Astrocyte (in vitro differentiated cells and primary cell): ENCODE measurements at regions not wholly inside any gene's neighbourhood (a gene's known extent, or its start where the extent isn't known, plus 50 kb on each side); places are given as distances from the start of the nearest gene placed in this dataset.

Experiments used
- DNase-seq: peaks from one replicate; pipeline ENCODE4 v3.0.0-alpha.2; 2010; ENCODE audit warnings: low read depth
- FAIRE-seq: peaks from 2 replicates; lab custom pipeline; 2011; peaks lifted over from hg19 to GRCh38; lab: Jason Lieb, UNC
- H2AFZ ChIP-seq: 2 replicates; pipeline ENCODE4 v1.6.0; 2012; ENCODE audit warnings: low read depth, low read length, inconsistent platforms
- H3K27ac ChIP-seq: 2 replicates; pipeline ENCODE4 v1.5.1; 2011; ENCODE audit warnings: low read depth, low read length, inconsistent platforms
- H3K27me3 ChIP-seq: 2 replicates; pipeline ENCODE4 v1.6.0; 2011; ENCODE audit warnings: low read length, inconsistent platforms; ENCODE audit not compliant: insufficient read depth
- H3K36me3 ChIP-seq: 2 replicates; pipeline ENCODE4 v1.5.1; 2011; ENCODE audit warnings: low read length, inconsistent platforms; ENCODE audit not compliant: insufficient read depth
- H3K4me1 ChIP-seq: 2 replicates; pipeline ENCODE4 v1.5.1; 2011; ENCODE audit warnings: low read length, inconsistent platforms; ENCODE audit not compliant: insufficient read depth
- H3K4me2 ChIP-seq: 2 replicates; pipeline ENCODE4 v1.6.0; 2012; ENCODE audit warnings: low read length, inconsistent platforms
- H3K4me3 ChIP-seq: 2 replicates; pipeline ENCODE4 v1.5.1; 2011; ENCODE audit warnings: low read depth, mild to moderate bottlenecking, low read length, inconsistent platforms; ENCODE audit not compliant: insufficient read depth
- H3K79me2 ChIP-seq: 2 replicates; pipeline ENCODE4 v1.6.0; 2012; ENCODE audit warnings: mild to moderate bottlenecking, low read length, inconsistent platforms; ENCODE audit not compliant: insufficient read depth
- H3K9ac ChIP-seq: 2 replicates; pipeline ENCODE4 v1.6.0; 2012; ENCODE audit warnings: mild to moderate bottlenecking, low read length, inconsistent platforms
- H3K9me3 ChIP-seq: 2 replicates; pipeline ENCODE4 v1.5.1; 2012; ENCODE audit warnings: low read depth, mild to moderate bottlenecking, low read length, inconsistent platforms; ENCODE audit not compliant: insufficient read depth
- H4K20me1 ChIP-seq: 2 replicates; pipeline ENCODE4 v1.6.0; 2012; ENCODE audit warnings: low read length, inconsistent platforms; ENCODE audit not compliant: insufficient read depth
- H3K27ac Mint-ChIP-seq: one replicate; pipeline ENCODE4 v1.8.0; 2021; ENCODE audit warnings: mild to moderate bottlenecking, mixed read lengths; ENCODE audit not compliant: unreplicated experiment
- H3K27me3 Mint-ChIP-seq: one replicate; pipeline ENCODE4 v1.8.0; 2021; ENCODE audit warnings: low read depth, mixed read lengths; ENCODE audit not compliant: unreplicated experiment
- H3K36me3 Mint-ChIP-seq: one replicate; pipeline ENCODE4 v1.8.0; 2021; ENCODE audit warnings: low read depth, mixed read lengths; ENCODE audit not compliant: unreplicated experiment
- H3K4me1 Mint-ChIP-seq: one replicate; pipeline ENCODE4 v1.8.0; 2021; ENCODE audit warnings: low read depth, mixed read lengths; ENCODE audit not compliant: unreplicated experiment
- H3K4me3 Mint-ChIP-seq: one replicate; pipeline ENCODE4 v1.8.0; 2021; ENCODE audit warnings: mild to moderate bottlenecking, moderate library complexity, mixed read lengths; ENCODE audit not compliant: unreplicated experiment
- H3K9me3 Mint-ChIP-seq: one replicate; pipeline ENCODE4 v1.8.0; 2021; ENCODE audit warnings: mild to moderate bottlenecking, mixed read lengths; ENCODE audit not compliant: unreplicated experiment
- EZH2 ChIP-seq: IDR thresholded peaks from 2 replicates; pipeline ENCODE4 v1.6.1; 2012; ENCODE audit warnings: mild to moderate bottlenecking, low read length, inconsistent platforms; ENCODE audit not compliant: insufficient read depth
- TF ChIP-seq, protein P1 (sequence below): IDR thresholded peaks from 2 replicates; pipeline ENCODE4 v1.5.1; 2011; ENCODE audit warnings: low read depth, mild to moderate bottlenecking, inconsistent platforms, low read length, moderate library complexity; ENCODE audit not compliant: insufficient read depth

DNA sequence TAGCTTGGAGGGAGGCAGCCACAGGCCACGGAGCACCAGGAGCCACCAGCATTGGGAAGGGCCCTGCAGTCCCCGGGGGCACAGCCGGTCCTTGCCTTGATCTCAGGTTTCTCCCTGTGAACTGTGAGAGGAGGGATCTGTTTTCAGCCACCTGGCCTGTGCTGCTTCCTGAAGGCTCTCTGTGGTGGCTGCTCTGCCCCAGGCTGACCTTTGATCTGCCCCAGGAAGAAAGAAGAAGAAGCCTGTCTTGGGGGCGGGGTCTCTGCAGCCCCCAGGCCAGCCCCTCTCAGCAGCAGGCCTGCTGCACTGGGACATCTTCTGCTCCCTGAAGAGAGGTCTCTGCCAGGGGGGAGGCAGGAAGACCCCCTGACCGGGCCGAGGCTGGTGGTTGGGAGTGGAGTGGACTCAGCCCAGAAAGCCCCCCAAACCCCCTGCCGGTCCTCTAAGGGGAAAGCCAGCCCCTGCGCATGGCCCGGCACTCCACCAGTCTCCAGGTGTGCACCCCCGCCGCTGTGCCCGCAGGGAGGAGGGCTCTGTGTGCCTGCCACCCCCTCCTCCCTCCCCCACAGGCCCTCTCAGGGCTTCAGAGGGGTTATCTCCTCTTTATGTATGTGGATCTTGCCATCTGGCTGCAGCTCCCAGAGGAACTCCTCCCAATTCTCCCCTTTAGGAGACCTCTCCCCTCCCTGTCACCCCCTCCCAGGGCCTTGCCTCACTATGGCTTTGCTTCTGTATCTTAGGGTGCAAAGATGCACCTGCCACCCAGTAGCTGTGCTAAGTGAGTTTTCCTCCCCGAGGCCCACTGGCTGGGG, 675.3 kb downstream of the BRD1 start:
- Histone ChIP-seq H3K27ac (no peak overlapping the region), H3K36me3 (no peaks in the 10 kb centered on the region), H4K20me1 (no peaks in the 10 kb centered on the region), H2AFZ (no peak overlapping the region), H3K79me2 (no peaks in the 10 kb centered on the region), H3K4me2 (no peak overlapping the region), H3K9me3 (peaks cover 4% of the 10 kb centered on the region), H3K27me3 (no peaks in the 10 kb centered on the region), H3K4me3 (no peak overlapping the region), H3K9ac (no peak overlapping the region), H3K4me1 (no peaks in the 10 kb centered on the region)
- TF ChIP-seq, protein P1, sequence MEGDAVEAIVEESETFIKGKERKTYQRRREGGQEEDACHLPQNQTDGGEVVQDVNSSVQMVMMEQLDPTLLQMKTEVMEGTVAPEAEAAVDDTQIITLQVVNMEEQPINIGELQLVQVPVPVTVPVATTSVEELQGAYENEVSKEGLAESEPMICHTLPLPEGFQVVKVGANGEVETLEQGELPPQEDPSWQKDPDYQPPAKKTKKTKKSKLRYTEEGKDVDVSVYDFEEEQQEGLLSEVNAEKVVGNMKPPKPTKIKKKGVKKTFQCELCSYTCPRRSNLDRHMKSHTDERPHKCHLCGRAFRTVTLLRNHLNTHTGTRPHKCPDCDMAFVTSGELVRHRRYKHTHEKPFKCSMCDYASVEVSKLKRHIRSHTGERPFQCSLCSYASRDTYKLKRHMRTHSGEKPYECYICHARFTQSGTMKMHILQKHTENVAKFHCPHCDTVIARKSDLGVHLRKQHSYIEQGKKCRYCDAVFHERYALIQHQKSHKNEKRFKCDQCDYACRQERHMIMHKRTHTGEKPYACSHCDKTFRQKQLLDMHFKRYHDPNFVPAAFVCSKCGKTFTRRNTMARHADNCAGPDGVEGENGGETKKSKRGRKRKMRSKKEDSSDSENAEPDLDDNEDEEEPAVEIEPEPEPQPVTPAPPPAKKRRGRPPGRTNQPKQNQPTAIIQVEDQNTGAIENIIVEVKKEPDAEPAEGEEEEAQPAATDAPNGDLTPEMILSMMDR = no peak
- TF ChIP-seq EZH2 = no peak
- Mint-ChIP-seq H3K27me3 (peaks cover 31% of the 10 kb centered on the region), H3K9me3 (no peaks in the 10 kb centered on the region), H3K36me3 (no peaks in the 10 kb centered on the region), H3K4me1 (no peaks in the 10 kb centered on the region), H3K4me3 (no peak overlapping the region), H3K27ac (no peak overlapping the region)
- FAIRE-seq = no peak
- no peak for DNase-seq

DNA sequence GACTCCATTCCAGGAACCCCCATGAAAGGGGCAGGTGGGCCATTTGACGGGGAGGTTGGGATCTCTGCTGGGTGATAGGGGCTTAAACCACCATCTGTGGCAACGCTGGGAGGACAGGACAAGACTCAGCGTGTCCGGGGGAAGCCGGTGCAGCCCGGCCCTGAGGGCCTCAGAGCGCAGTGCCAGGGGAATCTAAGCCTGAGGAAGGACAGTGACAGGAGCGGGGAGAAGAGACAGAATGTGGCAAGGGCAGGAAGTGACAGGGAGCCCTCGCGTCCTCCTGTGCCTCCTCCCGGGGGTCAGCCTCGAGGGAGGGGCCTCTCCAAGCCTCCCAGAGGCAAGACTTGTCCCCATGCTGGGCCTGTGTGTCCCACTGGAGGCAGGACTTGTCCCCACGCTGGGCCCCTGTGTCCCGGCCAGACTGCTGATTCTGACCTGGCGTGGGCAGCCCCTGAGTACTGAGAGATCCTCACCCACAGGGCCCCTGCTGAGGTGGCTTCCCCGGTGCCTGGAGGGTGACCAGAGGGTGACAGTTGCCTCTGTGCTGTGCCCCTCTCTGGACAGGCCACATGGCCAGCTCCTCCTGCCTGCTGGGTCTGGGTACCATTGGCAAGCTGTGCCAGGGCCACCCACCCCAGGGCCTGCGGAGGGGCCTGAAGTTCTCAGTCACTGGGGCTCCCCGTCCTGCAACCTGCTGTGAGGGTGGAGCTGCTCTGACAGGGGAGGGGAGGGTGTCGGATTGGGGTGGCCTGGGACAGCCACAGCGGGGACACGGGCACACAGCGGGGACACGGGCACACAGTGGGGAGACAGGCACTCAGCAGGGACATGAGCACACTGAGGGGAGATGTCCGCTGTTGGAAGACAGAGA, 676.2 kb downstream of the BRD1 start:
- Histone ChIP-seq H3K27me3 (no peaks in the 10 kb centered on the region), H3K27ac (no peak overlapping the region), H3K4me3 (no peak overlapping the region), H3K36me3 (no peaks in the 10 kb centered on the region), H3K4me1 (no peaks in the 10 kb centered on the region), H3K79me2 (no peaks in the 10 kb centered on the region), H3K9me3 (peaks cover 4% of the 10 kb centered on the region), H3K4me2 (no peak overlapping the region), H4K20me1 (no peaks in the 10 kb centered on the region), H3K9ac (no peak overlapping the region), H2AFZ (no peak overlapping the region)
- Mint-ChIP-seq H3K4me1 (no peaks in the 10 kb centered on the region), H3K27me3 (peaks cover 27% of the 10 kb centered on the region), H3K9me3 (no peaks in the 10 kb centered on the region), H3K4me3 (no peak overlapping the region), H3K36me3 (no peaks in the 10 kb centered on the region), H3K27ac (no peak overlapping the region)
- DNase-seq = no peak
- TF ChIP-seq, protein P1 = no peak
- no peak for TF ChIP-seq EZH2
- FAIRE-seq = no peak
